ENCODE measurements at regions not wholly inside any gene's neighbourhood (a gene's known extent, or its start where the extent isn't known, plus 50 kb on each side); places are given as distances from the start of the nearest gene placed in this dataset.

DNA sequence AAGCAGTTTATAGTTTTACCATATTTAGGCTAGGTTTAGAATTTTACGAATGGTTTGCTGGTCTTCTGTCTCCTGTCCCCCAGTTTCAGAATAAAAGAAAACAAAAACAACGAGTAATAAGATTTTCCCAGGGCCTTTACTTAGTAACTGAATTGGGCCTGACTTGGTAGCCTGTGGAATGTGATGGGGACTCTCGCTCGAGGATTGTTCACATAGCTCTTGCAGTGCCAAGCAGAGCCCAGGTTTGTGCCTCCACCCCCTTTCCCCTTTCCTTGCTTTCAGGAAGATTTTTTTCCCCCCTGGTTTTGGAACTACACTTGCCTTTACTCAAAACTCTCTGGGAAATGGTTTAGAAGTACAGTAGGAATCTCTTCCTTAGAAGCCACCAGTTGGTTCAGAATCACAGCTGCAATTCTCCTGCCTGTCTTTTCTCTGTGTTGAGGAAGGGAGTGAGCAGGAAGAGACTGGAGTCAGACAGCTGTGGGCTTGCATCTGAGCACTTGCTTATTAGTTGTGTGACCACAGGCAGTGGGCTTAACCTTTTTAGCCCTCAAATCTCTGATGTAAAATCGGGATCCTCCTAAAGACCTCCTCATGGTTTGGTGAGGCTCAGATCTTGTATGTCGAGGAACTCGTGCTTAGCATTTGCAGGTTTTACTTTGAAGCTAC, 501.2 kb downstream of the PCNX1 start:
- Mint-ChIP-seq H3K27ac (peak overlapping the region; percentile 39 to 72 (median 45)), H3K36me3 (ENCODE audit: low read depth) (peaks cover 28% of the 10 kb centered on the region), H3K9me3 (no peaks in the 10 kb centered on the region), H3K4me3 (no peak overlapping the region), H3K27me3 (ENCODE audit: low read depth) (no peaks in the 10 kb centered on the region), H3K4me1 (peaks cover 23% of the 10 kb centered on the region)
- TF ChIP-seq CTCF (IDR thresholded peaks at IDR 0.05; ENCODE audit: unreplicated experiment in 3 of 3), result no peak

- Mint-ChIP-seq H3K27ac (no peak overlapping the region), H3K36me3 (ENCODE audit: low read depth) (peaks cover 25% of the 10 kb centered on the region), H3K4me1 (peaks cover 23% of the 10 kb centered on the region), H3K27me3 (ENCODE audit: low read depth) (no peaks in the 10 kb centered on the region), H3K4me3 (no peak overlapping the region), H3K9me3 (no peaks in the 10 kb centered on the region)
- no peak for TF ChIP-seq CTCF (IDR thresholded peaks at IDR 0.05; ENCODE audit: unreplicated experiment in 3 of 3)
Observed at GRCh38 chr14:71410578-71411284, 503.5 kb downstream of the PCNX1 start.

DNA sequence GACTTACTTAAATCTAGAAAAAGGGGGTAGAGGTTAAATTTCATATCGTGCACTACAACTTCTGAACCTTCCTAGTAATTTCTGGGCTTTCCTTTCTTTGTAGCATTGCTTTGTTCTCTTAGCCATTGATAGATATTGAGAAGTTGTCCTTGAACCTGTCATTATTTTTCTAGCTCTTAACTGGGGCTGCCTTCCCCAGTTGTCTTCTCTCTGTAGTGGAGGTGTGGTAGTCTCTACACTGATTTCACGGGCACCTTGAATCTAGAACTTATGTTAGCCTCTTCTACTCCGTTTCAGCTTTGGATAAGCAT, 504.0 kb downstream of the PCNX1 start:
- Mint-ChIP-seq H3K4me3 (no peak overlapping the region), H3K27ac (no peak overlapping the region), H3K36me3 (ENCODE audit: low read depth) (peaks cover 20% of the 10 kb centered on the region), H3K9me3 (no peaks in the 10 kb centered on the region), H3K4me1 (peaks cover 23% of the 10 kb centered on the region), H3K27me3 (ENCODE audit: low read depth) (no peaks in the 10 kb centered on the region)
- no peak for TF ChIP-seq CTCF (IDR thresholded peaks at IDR 0.05; ENCODE audit: unreplicated experiment in 3 of 3)

DNA sequence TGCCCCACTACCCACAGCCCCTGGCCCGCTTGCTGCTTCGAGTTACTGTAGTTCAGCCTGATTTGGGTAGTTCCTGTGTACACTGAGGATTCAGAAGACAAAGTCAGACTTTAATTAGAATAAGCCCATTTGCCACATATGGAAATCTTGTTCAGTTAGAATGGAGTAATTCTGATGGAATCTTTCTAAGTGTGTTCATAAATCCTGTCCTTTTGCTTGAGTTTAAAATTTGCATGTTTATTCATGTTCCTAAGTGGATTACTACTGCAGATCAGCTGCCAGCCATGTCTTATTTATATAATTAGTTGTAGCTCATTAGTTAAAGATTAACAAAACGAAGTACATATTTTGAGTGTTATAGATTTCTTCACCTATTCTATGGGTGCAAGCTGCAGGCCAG, 504.5 kb downstream of the PCNX1 start:
- H3K9me3 Mint-ChIP-seq, result no peaks in the 10 kb centered on the region
- no peak overlapping the region for H3K27ac Mint-ChIP-seq
- H3K4me3 Mint-ChIP-seq, result no peak overlapping the region
- H3K27me3 Mint-ChIP-seq (ENCODE audit: low read depth), result no peaks in the 10 kb centered on the region
- no peak for TF ChIP-seq CTCF (IDR thresholded peaks at IDR 0.05; ENCODE audit: unreplicated experiment in 3 of 3)
- H3K4me1 Mint-ChIP-seq, result peaks cover 23% of the 10 kb centered on the region
- peaks cover 21% of the 10 kb centered on the region for H3K36me3 Mint-ChIP-seq (ENCODE audit: low read depth)

DNA sequence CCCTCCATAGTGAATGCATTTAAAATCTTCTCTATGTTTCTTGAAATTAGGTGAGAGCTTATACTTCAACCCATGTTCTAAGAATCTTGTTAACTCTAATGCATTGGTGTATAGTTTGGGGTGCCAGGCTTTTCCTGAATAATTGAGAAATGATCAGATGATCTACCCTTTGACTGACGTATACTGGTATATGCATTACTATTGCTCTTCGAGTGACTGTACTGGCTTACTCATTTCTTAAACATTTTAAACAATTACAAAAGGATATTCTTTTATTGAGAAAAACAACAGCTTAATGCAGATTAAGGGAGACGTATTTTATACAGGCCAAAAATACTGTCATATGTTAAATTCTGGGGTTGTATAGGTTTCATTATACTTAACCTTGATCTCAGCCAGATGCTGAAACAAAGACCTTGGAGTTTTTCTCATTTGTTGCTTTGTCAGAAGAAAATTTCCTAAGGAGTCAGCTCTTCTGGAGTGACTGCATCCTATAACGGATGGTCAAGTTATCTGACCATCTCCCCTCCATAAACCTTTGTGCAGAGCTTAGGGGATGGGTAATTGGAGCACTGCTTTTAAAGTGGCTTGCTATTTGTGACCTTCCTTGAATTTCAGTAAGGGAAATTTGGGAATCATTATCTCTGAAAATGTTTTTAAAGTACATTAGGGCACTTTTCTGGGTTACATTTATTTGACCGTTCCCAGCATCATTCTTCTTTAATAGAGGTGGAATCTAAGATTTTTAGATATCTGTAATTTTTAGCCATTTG, 507.6 kb downstream of the PCNX1 start:
- Mint-ChIP-seq H3K27me3 (ENCODE audit: low read depth) (peaks cover 4% of the 10 kb centered on the region), H3K36me3 (ENCODE audit: low read depth) (peaks cover 20% of the 10 kb centered on the region), H3K9me3 (no peaks in the 10 kb centered on the region), H3K27ac (peak overlapping the region in 1 of 3 experiments; percentile 50), H3K4me3 (no peak overlapping the region), H3K4me1 (peaks cover 11% of the 10 kb centered on the region)
- no peak for TF ChIP-seq CTCF (IDR thresholded peaks at IDR 0.05; ENCODE audit: unreplicated experiment in 3 of 3)
